Natural killer cell (primary cell): ENCODE measurements at regions not wholly inside any gene's neighbourhood (a gene's known extent, or its start where the extent isn't known, plus 50 kb on each side); places are given as distances from the start of the nearest gene placed in this dataset.

Experiments used
- ATAC-seq, 3 donors: fragments of 150-1000 bp in 2 of 3; fragments of 200-7000 bp in 1 of 3; cut with Tn5 transposase; 1 replicate in 1 of 3; 2 replicates in 2 of 3; pipeline ENCODE4 v1.10.0; 2021; ENCODE audit warnings: mild to moderate bottlenecking in 2 of 3, moderate library complexity in 2 of 3
- DNase-seq, 2 donors: peaks; one replicate each; pipeline versions ENCODE4 v3.0.0 to v3.0.0-alpha.2; 2013 to 2021; ENCODE audit warnings: mixed read lengths in 1 of 2
- H3K27ac ChIP-seq: one replicate; pipeline ENCODE4 v1.5.1; 2013; ENCODE audit warnings: mild to moderate bottlenecking, low read length
- H3K27me3 ChIP-seq: one replicate; pipeline ENCODE4 v1.6.1; 2013; ENCODE audit warnings: low read length; ENCODE audit not compliant: control insufficient read depth, insufficient read depth
- H3K36me3 ChIP-seq: one replicate; pipeline ENCODE4 v1.6.1; 2013; ENCODE audit warnings: low read length; ENCODE audit not compliant: control insufficient read depth, insufficient read depth
- H3K4me1 ChIP-seq: one replicate; pipeline ENCODE4 v1.6.1; 2013; ENCODE audit warnings: low read length; ENCODE audit not compliant: control insufficient read depth, insufficient read depth
- H3K4me3 ChIP-seq: one replicate; pipeline ENCODE4 v1.5.1; 2013; ENCODE audit warnings: low read length
- H3K9me3 ChIP-seq: one replicate; pipeline ENCODE4 v1.6.1; 2013; ENCODE audit warnings: low read length; ENCODE audit not compliant: control insufficient read depth, insufficient read depth
- H3K27ac Mint-ChIP-seq, 2 donors: one replicate each; pipeline ENCODE4 v1.8.0; 2022; ENCODE audit warnings: mild to moderate bottlenecking in 2 of 2, mixed read lengths in 2 of 2, moderate library complexity in 1 of 2
- H3K27me3 Mint-ChIP-seq, 2 donors: one replicate each; pipeline ENCODE4 v1.8.0; 2022; ENCODE audit warnings: low read depth in 2 of 2, mixed read lengths in 2 of 2
- H3K36me3 Mint-ChIP-seq: one replicate; pipeline ENCODE4 v1.8.0; 2022; ENCODE audit warnings: mixed read lengths
- H3K4me1 Mint-ChIP-seq, 2 donors: one replicate each; pipeline ENCODE4 v1.8.0; 2022; ENCODE audit warnings: mixed read lengths in 2 of 2
- H3K4me3 Mint-ChIP-seq: one replicate; pipeline ENCODE4 v1.8.0; 2022; ENCODE audit warnings: mild to moderate bottlenecking, moderate library complexity, mixed read lengths
- H3K9me3 Mint-ChIP-seq, 2 donors: one replicate each; pipeline ENCODE4 v1.8.0; 2022; ENCODE audit warnings: mixed read lengths in 2 of 2
- WGBS: methylation state at CpG from one replicate; pipeline ENCODE4 v1.1.7; 2013; ENCODE audit warnings: missing lambda C conversion rate; ENCODE audit not compliant: insufficient coverage; 5-methylcytosine and 5-hydroxymethylcytosine counted together
- intact Hi-C: fragments of 100-400 bp; cut with micrococcal nuclease; formaldehyde crosslinking; loops from one replicate; pipeline ENCODE4 v1.14.2; 2022
- TF ChIP-seq, protein P1 (sequence below): fragments of 200-600 bp; IDR thresholded peaks from one replicate; pipeline ENCODE4 v1.8.0; 2022; ENCODE audit warnings: antibody characterized with exemption

DNA sequence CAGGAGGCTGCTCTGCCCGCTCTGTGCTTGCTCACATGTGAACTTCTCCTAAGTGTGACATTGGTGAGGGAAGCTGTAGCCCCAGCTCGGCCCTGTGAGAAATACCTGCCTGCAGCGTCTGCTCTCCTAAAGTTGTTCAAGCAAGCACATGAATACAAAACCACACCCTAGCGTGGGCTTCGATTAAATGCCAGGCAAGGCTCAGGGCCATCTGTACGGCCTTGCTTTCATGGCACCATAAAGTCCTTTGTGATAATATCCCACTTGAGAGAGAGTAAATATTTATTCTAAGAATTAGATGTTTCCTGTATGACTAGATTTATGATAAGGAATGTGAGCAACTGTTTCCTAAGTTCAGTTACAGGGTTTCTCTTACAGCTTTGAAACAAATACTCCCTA lies 262.8 kb upstream of the KLF14 start:
- intact Hi-C loops, result no loop called here
- no peaks in the 10 kb centered on the region for H3K9me3 ChIP-seq
- DNase-seq, result peak in 1 of 2 donors; percentile 41
- H3K27ac Mint-ChIP-seq, result peak overlapping the region; percentile 61 to 73
- H3K36me3 ChIP-seq, result no peaks in the 10 kb centered on the region
- no peaks in the 10 kb centered on the region for H3K9me3 Mint-ChIP-seq
- no peaks in the 10 kb centered on the region for H3K27me3 Mint-ChIP-seq
- peak overlapping the region; percentile 62 for H3K4me3 Mint-ChIP-seq
- peaks cover 19% of the 10 kb centered on the region for H3K4me1 ChIP-seq
- TF ChIP-seq, protein P1, sequence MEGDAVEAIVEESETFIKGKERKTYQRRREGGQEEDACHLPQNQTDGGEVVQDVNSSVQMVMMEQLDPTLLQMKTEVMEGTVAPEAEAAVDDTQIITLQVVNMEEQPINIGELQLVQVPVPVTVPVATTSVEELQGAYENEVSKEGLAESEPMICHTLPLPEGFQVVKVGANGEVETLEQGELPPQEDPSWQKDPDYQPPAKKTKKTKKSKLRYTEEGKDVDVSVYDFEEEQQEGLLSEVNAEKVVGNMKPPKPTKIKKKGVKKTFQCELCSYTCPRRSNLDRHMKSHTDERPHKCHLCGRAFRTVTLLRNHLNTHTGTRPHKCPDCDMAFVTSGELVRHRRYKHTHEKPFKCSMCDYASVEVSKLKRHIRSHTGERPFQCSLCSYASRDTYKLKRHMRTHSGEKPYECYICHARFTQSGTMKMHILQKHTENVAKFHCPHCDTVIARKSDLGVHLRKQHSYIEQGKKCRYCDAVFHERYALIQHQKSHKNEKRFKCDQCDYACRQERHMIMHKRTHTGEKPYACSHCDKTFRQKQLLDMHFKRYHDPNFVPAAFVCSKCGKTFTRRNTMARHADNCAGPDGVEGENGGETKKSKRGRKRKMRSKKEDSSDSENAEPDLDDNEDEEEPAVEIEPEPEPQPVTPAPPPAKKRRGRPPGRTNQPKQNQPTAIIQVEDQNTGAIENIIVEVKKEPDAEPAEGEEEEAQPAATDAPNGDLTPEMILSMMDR, result no peak
- no peaks in the 10 kb centered on the region for H3K36me3 Mint-ChIP-seq
- peak; percentile 61 to 77 (median 66) for ATAC-seq
- WGBS, result 13% methylated on average over 6 of the region's 6 CpGs
- H3K4me3 ChIP-seq, result no peak overlapping the region
- no peaks in the 10 kb centered on the region for H3K27me3 ChIP-seq
- H3K27ac ChIP-seq, result no peak overlapping the region
- H3K4me1 Mint-ChIP-seq, result peaks cover 55 to 56% of the 10 kb centered on the region in 2 donors

DNA sequence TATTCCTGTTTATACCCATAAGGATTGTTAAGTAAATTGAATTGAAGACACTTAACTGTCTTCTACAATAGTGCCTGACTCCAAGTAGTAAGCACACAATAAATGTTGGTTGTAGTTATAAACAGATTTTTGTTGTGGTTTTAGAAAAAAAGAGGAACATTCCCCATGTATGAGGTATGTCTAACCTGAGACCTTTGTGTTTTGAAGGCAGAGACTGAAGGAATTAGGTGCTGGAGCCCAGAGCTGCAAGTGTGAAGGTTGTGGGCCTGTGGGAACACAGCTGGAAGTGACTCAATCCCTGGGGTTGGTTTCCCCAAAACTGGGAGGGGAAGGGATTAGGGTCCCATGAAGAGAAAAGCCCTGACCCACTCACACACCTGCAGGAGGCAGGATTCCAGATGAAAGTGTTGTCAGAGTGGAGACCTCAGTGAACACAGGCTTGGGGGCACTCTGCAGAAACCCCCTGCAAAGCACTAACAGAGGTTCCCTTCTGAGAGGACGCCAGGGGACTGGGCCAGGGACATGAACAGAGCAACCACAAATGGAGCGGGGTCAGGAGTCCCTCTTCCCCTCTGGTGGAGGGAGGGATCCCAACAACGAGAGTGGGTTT lies 265.1 kb upstream of the KLF14 start:
- no peak for DNase-seq
- no peaks in the 10 kb centered on the region for H3K27me3 Mint-ChIP-seq

GRCh38 chr7:130999926-131000325 lies 265.9 kb upstream of the KLF14 start:
- Histone ChIP-seq H3K9me3 (no peaks in the 10 kb centered on the region), H3K4me3 (no peak overlapping the region), H3K4me1 (peaks cover 10% of the 10 kb centered on the region), H3K27me3 (no peaks in the 10 kb centered on the region), H3K36me3 (no peaks in the 10 kb centered on the region), H3K27ac (no peak overlapping the region)
- H3K4me3 Mint-ChIP-seq, result no peak overlapping the region
- peaks cover 64% of the 10 kb centered on the region in 2 donors for H3K4me1 Mint-ChIP-seq
- DNase-seq, result no peak
- peak overlapping the region in 1 of 2 donors; percentile 71 for H3K27ac Mint-ChIP-seq
- H3K27me3 Mint-ChIP-seq, result no peaks in the 10 kb centered on the region
- no peaks in the 10 kb centered on the region for H3K9me3 Mint-ChIP-seq
- TF ChIP-seq, protein P1, result no peak
- WGBS, result 100% methylated on average over 2 of the region's 4 CpGs
- ATAC-seq, result no peak
- H3K36me3 Mint-ChIP-seq, result no peaks in the 10 kb centered on the region
- intact Hi-C loops, result no loop called here

More for the DNA sequence above, 265.1 kb upstream of the KLF14 start:
- WGBS, result 83% methylated on average over 3 of the region's 3 CpGs
- Mint-ChIP-seq H3K27ac (peak overlapping the region; percentile 49 to 71), H3K4me3 (no peak overlapping the region), H3K4me1 (peaks cover 64% of the 10 kb centered on the region in 2 donors), H3K9me3 (no peaks in the 10 kb centered on the region), H3K36me3 (no peaks in the 10 kb centered on the region)
- H3K27ac ChIP-seq, result no peak overlapping the region
- H3K9me3 ChIP-seq, result no peaks in the 10 kb centered on the region
- H3K36me3 ChIP-seq, result no peaks in the 10 kb centered on the region
- no peaks in the 10 kb centered on the region for H3K27me3 ChIP-seq
- peaks cover 18% of the 10 kb centered on the region for H3K4me1 ChIP-seq
- H3K4me3 ChIP-seq, result no peak overlapping the region
- TF ChIP-seq, protein P1, result no peak
- ATAC-seq, result peak in 1 of 3 donors; percentile 17
- intact Hi-C loops, result no loop called here

DNA sequence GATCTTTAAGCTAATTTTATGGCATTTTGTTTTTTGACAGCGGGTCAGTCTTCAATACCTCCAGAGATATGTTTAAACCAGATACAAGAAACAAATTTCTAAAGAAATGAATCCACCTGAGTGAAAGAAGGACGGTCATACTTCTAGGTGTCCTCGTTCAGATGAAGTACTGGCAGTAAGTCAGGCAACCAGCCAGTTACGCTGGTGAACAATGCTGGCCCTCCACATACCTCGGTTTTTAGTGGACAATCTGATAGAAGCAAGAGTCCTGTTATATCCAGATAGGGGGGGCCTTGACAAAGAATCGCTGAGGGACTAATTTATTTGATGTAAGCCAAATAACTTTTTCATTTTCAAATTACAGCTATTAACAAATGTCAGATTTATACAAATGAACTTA lies 266.4 kb upstream of the KLF14 start:
- Histone ChIP-seq H3K27ac (no peak overlapping the region), H3K9me3 (no peaks in the 10 kb centered on the region), H3K27me3 (no peaks in the 10 kb centered on the region), H3K36me3 (no peaks in the 10 kb centered on the region), H3K4me3 (no peak overlapping the region), H3K4me1 (peaks cover 10% of the 10 kb centered on the region)
- intact Hi-C loops, result no loop called here
- 97% methylated on average over 6 of the region's 6 CpGs for WGBS
- ATAC-seq (no peak), DNase-seq (no peak)
- Mint-ChIP-seq H3K27me3 (no peaks in the 10 kb centered on the region), H3K36me3 (no peaks in the 10 kb centered on the region), H3K4me3 (no peak overlapping the region), H3K4me1 (peaks cover 64% of the 10 kb centered on the region in 2 donors), H3K9me3 (no peaks in the 10 kb centered on the region), H3K27ac (peak overlapping the region in 1 of 2 donors; percentile 71)
- TF ChIP-seq, protein P1, result no peak
